ENCODE measurements at regions not wholly inside any gene's neighbourhood (a gene's known extent, or its start where the extent isn't known, plus 50 kb on each side); places are given as distances from the start of the nearest gene placed in this dataset.

DNA sequence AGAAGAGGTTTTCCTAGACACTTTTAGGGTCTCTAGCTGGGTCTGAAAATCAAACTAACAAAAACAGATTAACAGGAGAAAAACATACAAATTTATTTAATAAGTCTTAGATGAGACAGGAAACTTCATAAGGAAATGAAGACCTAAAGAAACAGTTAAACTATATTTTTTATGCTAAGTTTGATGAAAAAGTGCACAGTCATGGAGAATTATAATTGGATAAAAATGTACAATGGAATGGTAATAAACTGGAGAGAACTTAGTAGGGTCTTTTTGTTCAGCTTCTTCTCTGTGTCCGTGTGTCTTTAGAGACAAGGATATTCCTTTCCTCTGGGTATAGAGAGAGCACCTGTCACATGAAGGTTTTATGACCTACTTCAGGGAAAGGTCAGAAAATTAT, 323.4 kb downstream of the RAB38 start (continued):
- TF ChIP-seq, protein P1, sequence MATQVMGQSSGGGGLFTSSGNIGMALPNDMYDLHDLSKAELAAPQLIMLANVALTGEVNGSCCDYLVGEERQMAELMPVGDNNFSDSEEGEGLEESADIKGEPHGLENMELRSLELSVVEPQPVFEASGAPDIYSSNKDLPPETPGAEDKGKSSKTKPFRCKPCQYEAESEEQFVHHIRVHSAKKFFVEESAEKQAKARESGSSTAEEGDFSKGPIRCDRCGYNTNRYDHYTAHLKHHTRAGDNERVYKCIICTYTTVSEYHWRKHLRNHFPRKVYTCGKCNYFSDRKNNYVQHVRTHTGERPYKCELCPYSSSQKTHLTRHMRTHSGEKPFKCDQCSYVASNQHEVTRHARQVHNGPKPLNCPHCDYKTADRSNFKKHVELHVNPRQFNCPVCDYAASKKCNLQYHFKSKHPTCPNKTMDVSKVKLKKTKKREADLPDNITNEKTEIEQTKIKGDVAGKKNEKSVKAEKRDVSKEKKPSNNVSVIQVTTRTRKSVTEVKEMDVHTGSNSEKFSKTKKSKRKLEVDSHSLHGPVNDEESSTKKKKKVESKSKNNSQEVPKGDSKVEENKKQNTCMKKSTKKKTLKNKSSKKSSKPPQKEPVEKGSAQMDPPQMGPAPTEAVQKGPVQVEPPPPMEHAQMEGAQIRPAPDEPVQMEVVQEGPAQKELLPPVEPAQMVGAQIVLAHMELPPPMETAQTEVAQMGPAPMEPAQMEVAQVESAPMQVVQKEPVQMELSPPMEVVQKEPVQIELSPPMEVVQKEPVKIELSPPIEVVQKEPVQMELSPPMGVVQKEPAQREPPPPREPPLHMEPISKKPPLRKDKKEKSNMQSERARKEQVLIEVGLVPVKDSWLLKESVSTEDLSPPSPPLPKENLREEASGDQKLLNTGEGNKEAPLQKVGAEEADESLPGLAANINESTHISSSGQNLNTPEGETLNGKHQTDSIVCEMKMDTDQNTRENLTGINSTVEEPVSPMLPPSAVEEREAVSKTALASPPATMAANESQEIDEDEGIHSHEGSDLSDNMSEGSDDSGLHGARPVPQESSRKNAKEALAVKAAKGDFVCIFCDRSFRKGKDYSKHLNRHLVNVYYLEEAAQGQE (IDR thresholded peaks at IDR 0.05; ENCODE audit: unreplicated experiment): no peak
- no peak for TF ChIP-seq STAT1 (IDR thresholded peaks at IDR 0.05; ENCODE audit: unreplicated experiment)
- TF ChIP-seq ZNF331 (CRISPR knock-in tag; IDR thresholded peaks at IDR 0.05; ENCODE audit: low read depth): no peak
- no peak for TF ChIP-seq POLR2AphosphoS5 (IDR thresholded peaks at IDR 0.05; ENCODE audit: low read depth)
- TF ChIP-seq NANOG (IDR thresholded peaks at IDR 0.05; ENCODE audit: borderline replicate concordance): no peak

DNA sequence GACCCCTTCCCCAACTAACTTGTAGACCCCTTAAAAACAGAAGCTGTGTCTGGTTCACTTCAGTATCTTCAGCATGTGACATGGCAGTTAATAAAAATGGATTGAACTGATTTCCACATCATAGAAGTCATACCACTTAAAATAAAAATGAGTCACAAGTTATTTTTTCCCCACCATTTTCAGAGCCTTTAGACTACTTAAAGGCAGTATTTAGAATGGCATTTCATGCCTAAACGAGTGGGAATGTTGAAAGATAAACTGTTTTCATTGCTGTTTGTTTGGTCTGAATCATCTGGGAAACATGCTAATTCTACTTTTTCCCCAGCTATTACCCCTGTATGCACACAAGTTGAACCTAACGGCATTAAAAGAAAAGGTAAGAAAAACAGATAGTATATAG, 324.0 kb downstream of the RAB38 start:
- Histone ChIP-seq H4K20me1 (replicated peaks; ENCODE audit: insufficient read depth) (no peaks in the 10 kb centered on the region), H3K4me1 (ENCODE audit: insufficient read depth) (no peaks in the 10 kb centered on the region), H3F3A (replicated peaks; ENCODE audit: low read depth) (no peaks in the 10 kb centered on the region), H3K4me2 (no peak overlapping the region), H3K27ac (ENCODE audit: low read depth) (no peak overlapping the region), H3K4me3 (no peak overlapping the region), H3K36me3 (ENCODE audit: insufficient read depth) (no peaks in the 10 kb centered on the region), H3K9me2 (ENCODE audit: insufficient read depth) (no peaks in the 10 kb centered on the region), H3K27me3 (ENCODE audit: insufficient read depth) (no peaks in the 10 kb centered on the region), H2AFZ (no peak overlapping the region), H3K79me2 (replicated peaks; ENCODE audit: insufficient read depth) (no peaks in the 10 kb centered on the region)
- no peaks in the 10 kb centered on the region for H3K9me3 Mint-ChIP-seq
- no peak overlapping the region for H3K4me3 Mint-ChIP-seq
- H3K27me3 Mint-ChIP-seq (ENCODE audit: insufficient read depth, low read depth, poor library complexity): no peaks in the 10 kb centered on the region
- H3K27ac Mint-ChIP-seq: no peak overlapping the region
- H3K36me3 Mint-ChIP-seq (ENCODE audit: low read depth): no peaks in the 10 kb centered on the region
- ATAC-seq: no peak
- DNase-seq (ENCODE audit: low spot score): no peak
- TF ChIP-seq NANOG (IDR thresholded peaks at IDR 0.05; ENCODE audit: borderline replicate concordance): no peak
- TF ChIP-seq, protein P2, sequence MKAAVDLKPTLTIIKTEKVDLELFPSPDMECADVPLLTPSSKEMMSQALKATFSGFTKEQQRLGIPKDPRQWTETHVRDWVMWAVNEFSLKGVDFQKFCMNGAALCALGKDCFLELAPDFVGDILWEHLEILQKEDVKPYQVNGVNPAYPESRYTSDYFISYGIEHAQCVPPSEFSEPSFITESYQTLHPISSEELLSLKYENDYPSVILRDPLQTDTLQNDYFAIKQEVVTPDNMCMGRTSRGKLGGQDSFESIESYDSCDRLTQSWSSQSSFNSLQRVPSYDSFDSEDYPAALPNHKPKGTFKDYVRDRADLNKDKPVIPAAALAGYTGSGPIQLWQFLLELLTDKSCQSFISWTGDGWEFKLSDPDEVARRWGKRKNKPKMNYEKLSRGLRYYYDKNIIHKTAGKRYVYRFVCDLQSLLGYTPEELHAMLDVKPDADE (IDR thresholded peaks at IDR 0.05): no peak
- TF ChIP-seq EZH2 (IDR thresholded peaks at IDR 0.05; ENCODE audit: low read depth, unreplicated experiment): no peak
- no peaks in the 10 kb centered on the region for H3K4me1 Mint-ChIP-seq

DNA sequence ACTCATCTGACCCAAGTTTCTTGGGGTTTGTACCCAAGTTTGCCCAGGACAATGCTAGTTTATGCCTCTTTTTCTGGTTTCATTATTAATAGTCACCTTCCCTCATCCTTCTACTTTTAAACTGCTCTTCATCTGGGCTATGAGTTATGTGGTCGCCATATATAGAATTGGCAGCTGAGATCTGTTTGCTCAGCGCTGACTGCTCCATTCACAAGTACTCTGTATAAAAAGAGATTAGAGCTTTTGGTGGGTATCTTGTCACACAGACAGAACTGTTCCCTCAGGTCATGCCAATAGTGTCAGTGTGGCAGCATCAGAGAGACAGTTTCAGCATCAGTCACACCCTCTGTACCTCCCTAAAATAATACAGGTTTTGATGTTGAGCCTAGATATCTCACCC, 326.0 kb downstream of the RAB38 start:
- H3K27ac Mint-ChIP-seq: no peak overlapping the region
- Histone ChIP-seq H3K4me3 (no peak overlapping the region), H3K27ac (ENCODE audit: low read depth) (no peak overlapping the region), H3K36me3 (ENCODE audit: insufficient read depth) (no peaks in the 10 kb centered on the region), H3K27me3 (ENCODE audit: insufficient read depth) (no peaks in the 10 kb centered on the region), H3F3A (replicated peaks; ENCODE audit: low read depth) (no peaks in the 10 kb centered on the region), H3K79me2 (replicated peaks; ENCODE audit: insufficient read depth) (no peaks in the 10 kb centered on the region), H3K9me2 (ENCODE audit: insufficient read depth) (no peaks in the 10 kb centered on the region), H3K4me1 (ENCODE audit: insufficient read depth) (no peaks in the 10 kb centered on the region), H3K4me2 (no peak overlapping the region), H4K20me1 (replicated peaks; ENCODE audit: insufficient read depth) (no peaks in the 10 kb centered on the region), H2AFZ (no peak overlapping the region)
- H3K4me3 Mint-ChIP-seq: no peak overlapping the region
- no peaks in the 10 kb centered on the region for H3K4me1 Mint-ChIP-seq
- no peaks in the 10 kb centered on the region for H3K27me3 Mint-ChIP-seq (ENCODE audit: insufficient read depth, low read depth, poor library complexity)
- ATAC-seq (no peak), DNase-seq (ENCODE audit: low spot score) (no peak)
- H3K9me3 Mint-ChIP-seq: no peaks in the 10 kb centered on the region
- H3K36me3 Mint-ChIP-seq (ENCODE audit: low read depth): no peaks in the 10 kb centered on the region
- TF ChIP-seq, protein P2 (IDR thresholded peaks at IDR 0.05): no peak
- no peak for TF ChIP-seq ZNF114 (CRISPR knock-in tag; IDR thresholded peaks at IDR 0.05)
- no peak for TF ChIP-seq STAT1 (IDR thresholded peaks at IDR 0.05; ENCODE audit: unreplicated experiment)
- no peak for TF ChIP-seq EZH2phosphoT487 (IDR thresholded peaks at IDR 0.05; ENCODE audit: unreplicated experiment)
- TF ChIP-seq POLR2AphosphoS5 (IDR thresholded peaks at IDR 0.05; ENCODE audit: low read depth): no peak

All from GM23338 (cell line).